WTC11 (cell line): ENCODE measurements at regions not wholly inside any gene's neighbourhood (a gene's known extent, or its start where the extent isn't known, plus 50 kb on each side); places are given as distances from the start of the nearest gene placed in this dataset.

Source experiments
- ATAC-seq: fragments of 200-7000 bp; cut with Tn5 transposase; 2 replicates; pipeline ENCODE4 v1.10.0; 2021; ENCODE audit warnings: mild to moderate bottlenecking, moderate library complexity
- CTCF ChIA-PET: fragments of 300-600 bp; sonication (Branson Sonifier 250); formaldehyde crosslinking; loops from one replicate; lab custom pipeline; 2021; ENCODE audit warnings: antibody characterized with exemption; lab: Charles Lee
- POLR2A ChIA-PET: fragments of 350-600 bp; sonication (Branson Sonifier 250); formaldehyde crosslinking; loops from one replicate; lab custom pipeline; 2021; ENCODE audit warnings: antibody characterized with exemption; lab: Charles Lee
- DNase-seq: peaks from one replicate; pipeline ENCODE4 v3.0.0; 2021; ENCODE audit warnings: low spot score
- H3K27ac Mint-ChIP-seq: 2 replicates; pipeline ENCODE4 v1.8.0; 2021; ENCODE audit warnings: mixed read lengths
- H3K27me3 Mint-ChIP-seq: 2 replicates; pipeline ENCODE4 v1.8.0; 2021; ENCODE audit warnings: low read depth, mild to moderate bottlenecking, moderate library complexity, mixed read lengths
- H3K36me3 Mint-ChIP-seq: 2 replicates; pipeline ENCODE4 v1.8.0; 2021; ENCODE audit warnings: mixed read lengths
- H3K4me1 Mint-ChIP-seq: 2 replicates; pipeline ENCODE4 v1.8.0; 2022; ENCODE audit warnings: mixed read lengths
- H3K4me3 Mint-ChIP-seq: 2 replicates; pipeline ENCODE4 v1.8.0; 2021; ENCODE audit warnings: mild to moderate bottlenecking, moderate library complexity, mixed read lengths
- H3K9me3 Mint-ChIP-seq: 2 replicates; pipeline ENCODE4 v1.8.0; 2021; ENCODE audit warnings: mixed read lengths
- CREM ChIP-seq: sonication (generic); formaldehyde crosslinking; IDR thresholded peaks from 2 replicates; pipeline ENCODE4 v1.8.1; 2022; ENCODE audit warnings: mild to moderate bottlenecking, missing genetic modification reagents, moderate library complexity
- EMX1 ChIP-seq: fragments of 250-450 bp; sonication (Bioruptor Pico); IDR thresholded peaks from 2 replicates; pipeline ENCODE4 v1.8.0; 2021; ENCODE audit warnings: mild to moderate bottlenecking
- FOXP1 ChIP-seq: sonication (generic); formaldehyde crosslinking; IDR thresholded peaks from 2 replicates; pipeline ENCODE4 v1.8.0; 2022; ENCODE audit warnings: missing genetic modification reagents, mild to moderate bottlenecking, moderate library complexity, borderline replicate concordance
- NFYB ChIP-seq: sonication (generic); formaldehyde crosslinking; conservative IDR thresholded peaks from 2 replicates; pipeline ENCODE4 v1.8.0; 2022; ENCODE audit warnings: low read depth, missing genetic modification reagents
- NR2C2 ChIP-seq: sonication (generic); formaldehyde crosslinking; IDR thresholded peaks from 2 replicates; pipeline ENCODE4 v1.8.0; 2022; ENCODE audit warnings: mild to moderate bottlenecking, missing genetic modification reagents
- TEAD4 ChIP-seq: sonication (generic); formaldehyde crosslinking; IDR thresholded peaks from 2 replicates; pipeline ENCODE4 v1.8.0; 2022; ENCODE audit warnings: mild to moderate bottlenecking, missing genetic modification reagents
- ZNF121 ChIP-seq: sonication (generic); formaldehyde crosslinking; IDR thresholded peaks from 2 replicates; pipeline ENCODE4 v1.8.0; 2023; ENCODE audit warnings: missing genetic modification reagents
- ZNF219 ChIP-seq: sonication (generic); formaldehyde crosslinking; IDR thresholded peaks from 2 replicates; pipeline ENCODE4 v1.8.0; 2023; ENCODE audit warnings: missing genetic modification reagents, mild to moderate bottlenecking, borderline replicate concordance
- ZNF416 ChIP-seq: fragments of 250-450 bp; sonication (Bioruptor Pico); IDR thresholded peaks from 2 replicates; pipeline ENCODE4 v1.9.0; 2021; ENCODE audit warnings: mild to moderate bottlenecking, inconsistent platforms
- ZNF671 ChIP-seq: fragments of 250-450 bp; sonication (Bioruptor Pico); IDR thresholded peaks from 2 replicates; pipeline ENCODE4 v1.8.0; 2021; ENCODE audit warnings: mild to moderate bottlenecking
- TF ChIP-seq, protein P1 (sequence below): sonication (generic); formaldehyde crosslinking; IDR thresholded peaks from 2 replicates; pipeline ENCODE4 v1.8.1; 2023; ENCODE audit warnings: mild to moderate bottlenecking, missing genetic modification reagents
- TF ChIP-seq, protein P2 (sequence below): fragments of 250-450 bp; sonication (Bioruptor Pico); IDR thresholded peaks from 2 replicates; pipeline ENCODE4 v1.9.0; 2021; ENCODE audit warnings: mild to moderate bottlenecking
- TF ChIP-seq, protein P3 (sequence below): fragments of 250-450 bp; sonication (Bioruptor Pico); IDR thresholded peaks from 2 replicates; pipeline ENCODE4 v1.9.0; 2021; ENCODE audit warnings: moderate library complexity, mild to moderate bottlenecking, inconsistent platforms, borderline replicate concordance
- TF ChIP-seq, protein P4 (sequence below): sonication (generic); formaldehyde crosslinking; IDR thresholded peaks from 2 replicates; pipeline ENCODE4 v1.8.0; 2022; ENCODE audit warnings: mild to moderate bottlenecking, missing genetic modification reagents
- TF ChIP-seq, protein P5 (sequence below): sonication (generic); formaldehyde crosslinking; IDR thresholded peaks from 2 replicates; pipeline ENCODE4 v1.8.0; 2022; ENCODE audit warnings: mild to moderate bottlenecking, missing genetic modification reagents

DNA sequence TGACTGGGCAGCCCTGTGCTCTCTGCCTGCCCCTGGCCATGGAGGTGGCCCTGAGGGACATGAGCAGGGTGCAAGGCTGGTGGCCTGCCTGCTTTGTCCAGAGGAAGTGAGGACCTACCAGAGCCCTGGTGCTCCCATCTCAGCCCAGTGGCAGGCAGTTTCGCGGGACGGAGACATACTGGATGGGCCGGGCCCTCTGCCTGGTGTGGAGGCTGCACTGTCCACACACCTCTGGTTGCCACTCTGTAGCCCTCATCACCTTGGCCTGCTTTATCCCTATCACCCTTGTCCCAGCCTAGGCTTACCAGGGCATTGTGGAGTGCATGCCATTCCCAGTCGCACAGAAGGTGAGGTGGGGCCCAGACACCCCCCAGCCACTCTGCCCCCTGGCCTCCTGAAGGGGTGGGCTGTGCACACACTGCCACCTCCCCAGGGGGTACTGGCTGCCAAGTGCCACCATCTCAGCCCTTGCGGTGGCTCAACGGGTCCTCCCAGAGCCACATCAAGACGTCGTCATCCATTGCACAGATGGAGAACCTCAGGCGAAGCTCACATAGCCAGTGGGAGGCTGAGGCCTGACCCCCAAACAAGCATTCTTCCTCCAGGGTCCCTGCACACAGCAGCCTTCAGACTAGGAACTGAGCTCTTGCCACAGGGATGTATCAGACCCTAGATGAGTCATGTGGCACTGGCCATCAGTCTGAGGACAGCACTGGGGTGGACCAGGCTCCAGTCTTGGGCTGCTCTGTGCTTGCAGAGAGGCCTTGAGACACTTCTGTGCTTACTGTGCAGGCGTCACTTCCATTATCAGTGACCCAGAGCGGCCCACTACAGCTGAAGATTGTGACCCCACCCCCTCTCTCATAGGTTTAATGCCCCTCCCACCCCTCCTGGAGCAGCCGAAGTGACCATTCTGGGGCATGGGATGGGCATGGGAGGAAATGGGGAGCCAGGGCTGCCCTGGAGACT is 176.1 kb downstream of the IGLL1 start:
- Mint-ChIP-seq H3K27me3 (peaks cover 3% of the 10 kb centered on the region; the same call in 1 of the 2 replicates), H3K4me3 (peak overlapping the region; percentile 36; the same call in 1 of the 2 replicates), H3K27ac (no peak overlapping the region), H3K4me1 (peaks cover 17% of the 10 kb centered on the region), H3K36me3 (no peaks in the 10 kb centered on the region), H3K9me3 (no peaks in the 10 kb centered on the region)
- TF ChIP-seq, protein P1, sequence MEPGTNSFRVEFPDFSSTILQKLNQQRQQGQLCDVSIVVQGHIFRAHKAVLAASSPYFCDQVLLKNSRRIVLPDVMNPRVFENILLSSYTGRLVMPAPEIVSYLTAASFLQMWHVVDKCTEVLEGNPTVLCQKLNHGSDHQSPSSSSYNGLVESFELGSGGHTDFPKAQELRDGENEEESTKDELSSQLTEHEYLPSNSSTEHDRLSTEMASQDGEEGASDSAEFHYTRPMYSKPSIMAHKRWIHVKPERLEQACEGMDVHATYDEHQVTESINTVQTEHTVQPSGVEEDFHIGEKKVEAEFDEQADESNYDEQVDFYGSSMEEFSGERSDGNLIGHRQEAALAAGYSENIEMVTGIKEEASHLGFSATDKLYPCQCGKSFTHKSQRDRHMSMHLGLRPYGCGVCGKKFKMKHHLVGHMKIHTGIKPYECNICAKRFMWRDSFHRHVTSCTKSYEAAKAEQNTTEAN (CRISPR knock-in tag): no peak
- TF ChIP-seq NFYB (CRISPR knock-in tag) (no peak), CREM (CRISPR knock-in tag) (no peak), EMX1 (CRISPR knock-in tag) (no peak), ZNF416 (CRISPR knock-in tag) (no peak), FOXP1 (CRISPR knock-in tag) (no peak)
- TF ChIP-seq, protein P2, sequence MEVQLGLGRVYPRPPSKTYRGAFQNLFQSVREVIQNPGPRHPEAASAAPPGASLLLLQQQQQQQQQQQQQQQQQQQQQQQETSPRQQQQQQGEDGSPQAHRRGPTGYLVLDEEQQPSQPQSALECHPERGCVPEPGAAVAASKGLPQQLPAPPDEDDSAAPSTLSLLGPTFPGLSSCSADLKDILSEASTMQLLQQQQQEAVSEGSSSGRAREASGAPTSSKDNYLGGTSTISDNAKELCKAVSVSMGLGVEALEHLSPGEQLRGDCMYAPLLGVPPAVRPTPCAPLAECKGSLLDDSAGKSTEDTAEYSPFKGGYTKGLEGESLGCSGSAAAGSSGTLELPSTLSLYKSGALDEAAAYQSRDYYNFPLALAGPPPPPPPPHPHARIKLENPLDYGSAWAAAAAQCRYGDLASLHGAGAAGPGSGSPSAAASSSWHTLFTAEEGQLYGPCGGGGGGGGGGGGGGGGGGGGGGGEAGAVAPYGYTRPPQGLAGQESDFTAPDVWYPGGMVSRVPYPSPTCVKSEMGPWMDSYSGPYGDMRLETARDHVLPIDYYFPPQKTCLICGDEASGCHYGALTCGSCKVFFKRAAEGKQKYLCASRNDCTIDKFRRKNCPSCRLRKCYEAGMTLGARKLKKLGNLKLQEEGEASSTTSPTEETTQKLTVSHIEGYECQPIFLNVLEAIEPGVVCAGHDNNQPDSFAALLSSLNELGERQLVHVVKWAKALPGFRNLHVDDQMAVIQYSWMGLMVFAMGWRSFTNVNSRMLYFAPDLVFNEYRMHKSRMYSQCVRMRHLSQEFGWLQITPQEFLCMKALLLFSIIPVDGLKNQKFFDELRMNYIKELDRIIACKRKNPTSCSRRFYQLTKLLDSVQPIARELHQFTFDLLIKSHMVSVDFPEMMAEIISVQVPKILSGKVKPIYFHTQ (CRISPR knock-in tag): no peak
- TF ChIP-seq, protein P3, sequence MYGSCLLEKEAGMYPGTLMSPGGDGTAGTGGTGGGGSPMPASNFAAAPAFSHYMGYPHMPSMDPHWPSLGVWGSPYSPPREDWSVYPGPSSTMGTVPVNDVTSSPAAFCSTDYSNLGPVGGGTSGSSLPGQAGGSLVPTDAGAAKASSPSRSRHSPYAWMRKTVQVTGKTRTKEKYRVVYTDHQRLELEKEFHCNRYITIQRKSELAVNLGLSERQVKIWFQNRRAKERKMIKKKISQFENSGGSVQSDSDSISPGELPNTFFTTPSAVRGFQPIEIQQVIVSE: no peak
- ChIA-PET CTCF (interaction anchor here (1.0 to 3.3 kb wide), 3 partner anchors 18 to 187 kb away, joined by 3 to 18 read pairs (median 5); no protein-coding TSS in a partner anchor), POLR2A (no interaction called here)
- DNase-seq (peak; percentile 10), ATAC-seq (no peak)

DNA sequence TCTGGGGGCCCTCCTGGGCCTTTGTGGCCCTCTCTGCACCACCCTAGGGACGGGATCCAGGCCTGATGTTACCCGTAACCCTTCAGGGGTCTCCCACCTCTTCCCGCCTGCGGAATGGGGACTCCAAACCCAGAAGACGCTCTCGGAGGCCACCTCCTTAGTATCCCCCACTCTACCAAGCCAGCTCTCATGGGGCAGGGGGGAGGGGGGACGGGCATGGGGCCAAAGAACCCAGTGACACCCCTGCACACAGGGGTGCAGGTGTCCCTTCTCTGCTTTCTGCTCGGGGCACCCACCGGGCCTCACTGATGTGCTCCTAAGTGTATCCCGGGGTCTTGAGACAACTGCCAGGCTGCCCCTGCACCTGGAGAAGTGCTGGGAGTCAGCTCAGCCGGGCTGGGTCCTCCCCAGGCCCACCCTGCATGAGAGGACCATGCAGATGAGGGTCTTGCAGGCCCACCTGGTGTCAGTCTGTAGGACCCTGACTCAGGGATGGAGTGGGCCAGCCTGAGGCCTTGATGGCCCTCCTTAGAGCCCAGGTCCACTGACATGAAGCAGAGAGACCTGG is 176.9 kb downstream of the IGLL1 start:
- ATAC-seq (no peak), DNase-seq (no peak)
- ChIA-PET CTCF (interaction anchor here (0.6 to 3.3 kb wide), 7 partner anchors 10 to 188 kb away, joined by 3 to 18 read pairs (median 3); no protein-coding TSS in a partner anchor), POLR2A (no interaction called here)
- Mint-ChIP-seq H3K4me3 (peak overlapping the region; percentile 47), H3K4me1 (peaks cover 17% of the 10 kb centered on the region), H3K9me3 (no peaks in the 10 kb centered on the region), H3K27ac (no peak overlapping the region), H3K27me3 (peaks cover 3% of the 10 kb centered on the region; the same call in 1 of the 2 replicates), H3K36me3 (no peaks in the 10 kb centered on the region)
- TF ChIP-seq ZNF671 (CRISPR knock-in tag) (no peak), ZNF219 (no peak), ZNF121 (no peak), NR2C2 (CRISPR knock-in tag) (no peak), TEAD4 (no peak)
- TF ChIP-seq, protein P4, sequence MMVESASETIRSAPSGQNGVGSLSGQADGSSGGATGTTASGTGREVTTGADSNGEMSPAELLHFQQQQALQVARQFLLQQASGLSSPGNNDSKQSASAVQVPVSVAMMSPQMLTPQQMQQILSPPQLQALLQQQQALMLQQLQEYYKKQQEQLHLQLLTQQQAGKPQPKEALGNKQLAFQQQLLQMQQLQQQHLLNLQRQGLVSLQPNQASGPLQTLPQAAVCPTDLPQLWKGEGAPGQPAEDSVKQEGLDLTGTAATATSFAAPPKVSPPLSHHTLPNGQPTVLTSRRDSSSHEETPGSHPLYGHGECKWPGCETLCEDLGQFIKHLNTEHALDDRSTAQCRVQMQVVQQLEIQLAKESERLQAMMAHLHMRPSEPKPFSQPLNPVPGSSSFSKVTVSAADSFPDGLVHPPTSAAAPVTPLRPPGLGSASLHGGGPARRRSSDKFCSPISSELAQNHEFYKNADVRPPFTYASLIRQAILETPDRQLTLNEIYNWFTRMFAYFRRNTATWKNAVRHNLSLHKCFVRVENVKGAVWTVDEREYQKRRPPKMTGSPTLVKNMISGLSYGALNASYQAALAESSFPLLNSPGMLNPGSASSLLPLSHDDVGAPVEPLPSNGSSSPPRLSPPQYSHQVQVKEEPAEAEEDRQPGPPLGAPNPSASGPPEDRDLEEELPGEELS (CRISPR knock-in tag): no peak
- TF ChIP-seq, protein P5, sequence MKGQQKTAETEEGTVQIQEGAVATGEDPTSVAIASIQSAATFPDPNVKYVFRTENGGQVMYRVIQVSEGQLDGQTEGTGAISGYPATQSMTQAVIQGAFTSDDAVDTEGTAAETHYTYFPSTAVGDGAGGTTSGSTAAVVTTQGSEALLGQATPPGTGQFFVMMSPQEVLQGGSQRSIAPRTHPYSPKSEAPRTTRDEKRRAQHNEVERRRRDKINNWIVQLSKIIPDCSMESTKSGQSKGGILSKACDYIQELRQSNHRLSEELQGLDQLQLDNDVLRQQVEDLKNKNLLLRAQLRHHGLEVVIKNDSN (CRISPR knock-in tag): no peak
